ENCODE measurements at regions not wholly inside any gene's neighbourhood (a gene's known extent, or its start where the extent isn't known, plus 50 kb on each side); places are given as distances from the start of the nearest gene placed in this dataset.
A peak's percentile ranks its signal among the peaks of the same experiment; 100 is the strongest.
"Not testable (repeated sequence)": the region's sequence is repeated elsewhere in the genome, so short reads cannot be mapped to it uniquely, and the experiment has no call there.

GRCh38 chr2:186182366-186182765, 303.7 kb upstream of the ZC3H15 start:
- DNase-seq (ENCODE audit: low read depth): not testable (repeated sequence)

GRCh38 chr2:186183406-186183805, 302.7 kb upstream of the ZC3H15 start:
- DNase-seq (ENCODE audit: low read depth): no peak

- DNase-seq (ENCODE audit: low read depth): no peak
These were observed 298.2 kb upstream of the ZC3H15 start for GRCh38 chr2:186187854-186188253.

- DNase-seq (ENCODE audit: low read depth): no peak
These were observed 296.2 kb upstream of the ZC3H15 start for GRCh38 chr2:186189816-186190215.

- DNase-seq (ENCODE audit: low read depth): no peak
These were observed 290.4 kb upstream of the ZC3H15 start for GRCh38 chr2:186195696-186196095.

GRCh38 chr2:186197955-186198354, 288.1 kb upstream of the ZC3H15 start:
- no peak for DNase-seq (ENCODE audit: low read depth)

GRCh38 chr2:186199029-186199428, 287.0 kb upstream of the ZC3H15 start:
- DNase-seq (ENCODE audit: low read depth): no peak

GRCh38 chr2:186201371-186201770, 284.7 kb upstream of the ZC3H15 start:
- no peak for DNase-seq (ENCODE audit: low read depth)

- no peak for DNase-seq (ENCODE audit: low read depth)
These were observed 280.7 kb upstream of the ZC3H15 start for GRCh38 chr2:186205254-186205911.

GRCh38 chr2:186209532-186209931, 276.5 kb upstream of the ZC3H15 start:
- no peak for DNase-seq (ENCODE audit: low read depth)

GRCh38 chr2:186220409-186220808, 265.7 kb upstream of the ZC3H15 start:
- no peak for DNase-seq (ENCODE audit: low read depth)

- no peak for DNase-seq (ENCODE audit: low read depth)
These were observed 256.8 kb upstream of the ZC3H15 start for GRCh38 chr2:186229265-186229664.

GRCh38 chr2:186241874-186242273, 244.2 kb upstream of the ZC3H15 start:
- DNase-seq (ENCODE audit: low read depth): no peak

GRCh38 chr2:186254759-186255158, 231.3 kb upstream of the ZC3H15 start:
- DNase-seq (ENCODE audit: low read depth): no peak

GRCh38 chr2:186255823-186256222, 230.2 kb upstream of the ZC3H15 start:
- DNase-seq (ENCODE audit: low read depth): no peak

- DNase-seq (ENCODE audit: low read depth): peak; percentile 28
These were observed 229.5 kb upstream of the ZC3H15 start for GRCh38 chr2:186256540-186256939.

GRCh38 chr2:186263673-186264250, 222.3 kb upstream of the ZC3H15 start:
- no peak for DNase-seq (ENCODE audit: low read depth)

- DNase-seq (ENCODE audit: low read depth): no peak
These were observed 216.5 kb upstream of the ZC3H15 start for GRCh38 chr2:186269536-186269935.

- no peak for DNase-seq (ENCODE audit: low read depth)
These were observed 212.1 kb upstream of the ZC3H15 start for GRCh38 chr2:186273953-186274352.

GRCh38 chr2:186274936-186275575, 211.0 kb upstream of the ZC3H15 start:
- peak; percentile 38 for DNase-seq (ENCODE audit: low read depth)

GRCh38 chr2:186276909-186277308, 209.2 kb upstream of the ZC3H15 start:
- no peak for DNase-seq (ENCODE audit: low read depth)

GRCh38 chr2:186281726-186282125, 204.3 kb upstream of the ZC3H15 start:
- DNase-seq (ENCODE audit: low read depth): no peak

- no peak for DNase-seq (ENCODE audit: low read depth)
These were observed 191.7 kb upstream of the ZC3H15 start for GRCh38 chr2:186294248-186294888.

All from M059J (cell line).